Activated CD8-positive, alpha-beta memory T cell treated with anti-CD3 and anti-CD28 coated beads for 1 hour (primary cell): ENCODE measurements at regions not wholly inside any gene's neighbourhood (a gene's known extent, or its start where the extent isn't known, plus 50 kb on each side); places are given as distances from the start of the nearest gene placed in this dataset.

Source experiments
- DNase-seq, 2 donors: peaks; one replicate each; pipeline ENCODE4 v3.0.0-alpha.2; 2020; ENCODE audit warnings: low read depth in 1 of 2; ENCODE audit errors: extremely low read depth in 1 of 2

GRCh38 chr17:77507111-77507885, 366.5 kb downstream of the SEC14L1 start:
- DNase-seq: no peak

- no peak for DNase-seq
Measured at GRCh38 chr17:77508047-77508715, 367.4 kb downstream of the SEC14L1 start.

- DNase-seq: no peak
Measured at GRCh38 chr17:77509089-77509488, 368.3 kb downstream of the SEC14L1 start.

GRCh38 chr17:77509599-77509998, 368.8 kb downstream of the SEC14L1 start:
- no peak for DNase-seq

GRCh38 chr17:77510133-77510796, 369.5 kb downstream of the SEC14L1 start:
- DNase-seq: no peak

- DNase-seq: no peak
Measured at GRCh38 chr17:77511514-77512061, 370.8 kb downstream of the SEC14L1 start.

- no peak for DNase-seq
Measured at GRCh38 chr17:77512062-77512946, 371.5 kb downstream of the SEC14L1 start.

- no peak for DNase-seq
Measured at GRCh38 chr17:77513045-77513444, 372.3 kb downstream of the SEC14L1 start.

GRCh38 chr17:77515227-77515626, 374.5 kb downstream of the SEC14L1 start:
- no peak for DNase-seq

- no peak for DNase-seq
Measured at GRCh38 chr17:77516902-77517301, 376.1 kb downstream of the SEC14L1 start.

- DNase-seq: no peak
Measured at GRCh38 chr17:77521076-77521475, 380.3 kb downstream of the SEC14L1 start.

- DNase-seq: no peak
Measured at GRCh38 chr17:77523540-77523939, 382.8 kb downstream of the SEC14L1 start.

- DNase-seq: no peak
Measured at GRCh38 chr17:77526259-77526711, 385.5 kb downstream of the SEC14L1 start.

GRCh38 chr17:77526728-77527350, 386.1 kb downstream of the SEC14L1 start:
- DNase-seq: no peak

GRCh38 chr17:77527409-77527808, 386.6 kb downstream of the SEC14L1 start:
- DNase-seq: no peak

- no peak for DNase-seq
Measured at GRCh38 chr17:77527836-77528505, 387.2 kb downstream of the SEC14L1 start.

GRCh38 chr17:77528516-77529327, 388.0 kb downstream of the SEC14L1 start:
- no peak for DNase-seq

- DNase-seq: no peak
Measured at GRCh38 chr17:77529328-77529650, 388.5 kb downstream of the SEC14L1 start.

- DNase-seq: no peak
Measured at GRCh38 chr17:77530591-77530990, 389.8 kb downstream of the SEC14L1 start.
